Endothelial cell of umbilical vein (primary cell): ENCODE measurements at regions not wholly inside any gene's neighbourhood (a gene's known extent, or its start where the extent isn't known, plus 50 kb on each side); places are given as distances from the start of the nearest gene placed in this dataset.

ENCODE experiments used
- BruUV-seq: library from RNA; stranded (reverse); fragments of 400-500 nt; replicated peaks from 2 replicates; lab custom pipeline; 2021; lab: Mats Ljungman, UMichigan
- CTCF ChIA-PET: fragments of 300-600, 350-600 bp; sonication (Branson Sonifier 250); formaldehyde crosslinking; loops from one replicate; lab custom pipeline; 2021; ENCODE audit warnings: antibody characterized with exemption, inconsistent platforms; lab: Charles Lee
- POLR2A ChIA-PET: fragments of 300-600, 350-600 bp; sonication (Branson Sonifier 250); formaldehyde crosslinking; loops from one replicate; lab custom pipeline; 2021; ENCODE audit warnings: antibody characterized with exemption, inconsistent platforms; lab: Charles Lee
- DNase-seq: peaks from one replicate; pipeline ENCODE4 v3.0.0-alpha.2; 2011; ENCODE audit warnings: low read depth, low spot score
- FAIRE-seq: peaks from 2 replicates; lab custom pipeline; 2011; peaks lifted over from hg19 to GRCh38; lab: Jason Lieb, UNC
- H2AFZ ChIP-seq: 2 replicates; pipeline ENCODE4 v1.6.0; 2012; ENCODE audit warnings: low read depth, low read length, control low read depth, inconsistent platforms
- H3K27ac ChIP-seq: 2 replicates; pipeline ENCODE4 v1.5.1; 2011; ENCODE audit warnings: low read depth, mild to moderate bottlenecking, control low read depth, low read length, moderate library complexity; ENCODE audit not compliant: insufficient read depth
- H3K27me3 ChIP-seq, 2 experiments: 2 replicates each; pipeline versions ENCODE4 v1.6.0 to v1.6.1; 2011; ENCODE audit warnings: low read length in 2 of 2, mixed read lengths in 1 of 2; ENCODE audit not compliant: control insufficient read depth in 2 of 2, insufficient read depth in 2 of 2
- H3K36me3 ChIP-seq, 2 experiments: 2 replicates in 1 of 2; 3 replicates in 1 of 2; pipeline ENCODE4 v1.5.1; 2011; ENCODE audit warnings: low read length in 2 of 2, mild to moderate bottlenecking in 1 of 2, moderate library complexity in 1 of 2; ENCODE audit not compliant: control insufficient read depth in 2 of 2, insufficient read depth in 2 of 2; ENCODE audit errors: extremely low read depth in 1 of 2
- H3K4me1 ChIP-seq: 3 replicates; pipeline ENCODE4 v1.5.1; 2011; ENCODE audit warnings: mild to moderate bottlenecking, low read length; ENCODE audit not compliant: control insufficient read depth, insufficient read depth; ENCODE audit errors: extremely low read depth
- H3K4me2 ChIP-seq: 2 replicates; pipeline ENCODE4 v1.6.1; 2011; ENCODE audit warnings: low read length, control low read depth, mixed read lengths; ENCODE audit not compliant: insufficient read depth
- H3K4me3 ChIP-seq, 3 experiments: fragments of 200-600 bp in 1 of 3; sonication (generic), shearing (Covaris generic) in 1 of 3; replicated peaks in 1 of 3; 2 replicates each; pipeline ENCODE4 v1.5.1; 2011 to 2016; ENCODE audit warnings: control low read depth in 3 of 3, low read length in 3 of 3, mild to moderate bottlenecking in 2 of 3, inconsistent platforms in 1 of 3, low read depth in 1 of 3, moderate library complexity in 1 of 3; ENCODE audit not compliant: insufficient read depth in 1 of 3
- H3K79me2 ChIP-seq: 2 replicates; pipeline ENCODE4 v1.6.0; 2012; ENCODE audit warnings: low read length, inconsistent platforms; ENCODE audit not compliant: control insufficient read depth, insufficient read depth
- H3K9ac ChIP-seq: replicated peaks from 2 replicates; pipeline ENCODE3; 2011; ENCODE audit warnings: low read length, control low read depth; ENCODE audit not compliant: insufficient read depth; ENCODE audit errors: extremely low read depth
- H3K9me1 ChIP-seq: replicated peaks from 3 replicates; pipeline ENCODE4 v1.6.0; 2011; ENCODE audit warnings: mild to moderate bottlenecking, low read length; ENCODE audit not compliant: control insufficient read depth, insufficient read depth; ENCODE audit errors: extremely low read depth
- H3K9me3 ChIP-seq: replicated peaks from 2 replicates; pipeline ENCODE4 v1.5.1; 2012; ENCODE audit warnings: low read length, inconsistent platforms; ENCODE audit not compliant: control insufficient read depth, insufficient read depth
- H4K20me1 ChIP-seq: replicated peaks from 2 replicates; pipeline ENCODE3; 2011; ENCODE audit warnings: mild to moderate bottlenecking, low read length; ENCODE audit not compliant: control insufficient read depth, insufficient read depth; ENCODE audit errors: extremely low read depth
- EZH2 ChIP-seq: IDR thresholded peaks from 2 replicates; pipeline ENCODE4 v1.6.1; 2012; ENCODE audit warnings: borderline replicate concordance, low read depth, mild to moderate bottlenecking, moderate library complexity, low read length, inconsistent platforms; ENCODE audit not compliant: severe bottlenecking
- FOS ChIP-seq: IDR thresholded peaks from 2 replicates; pipeline ENCODE4 v1.6.1; 2011; ENCODE audit warnings: mild to moderate bottlenecking, low read length, moderate library complexity, borderline replicate concordance; ENCODE audit not compliant: insufficient read depth
- GATA2 ChIP-seq: IDR thresholded peaks from 2 replicates; pipeline ENCODE4 v1.7.0; 2011; ENCODE audit warnings: low read depth, mild to moderate bottlenecking, moderate library complexity, mixed read lengths, low read length; ENCODE audit not compliant: insufficient read length, insufficient read depth
- JUN ChIP-seq: IDR thresholded peaks from 2 replicates; pipeline ENCODE4 v1.6.1; 2011; ENCODE audit warnings: borderline replicate concordance, low read depth; ENCODE audit not compliant: insufficient read length, insufficient read depth
- MYC ChIP-seq: IDR thresholded peaks from one replicate; pipeline ENCODE4 v1.6.1; 2011; ENCODE audit warnings: mild to moderate bottlenecking, low read depth, low read length
- POLR2A ChIP-seq: IDR thresholded peaks from 2 replicates; pipeline ENCODE4 v1.6.1; 2012; ENCODE audit warnings: low read depth, mild to moderate bottlenecking, control low read depth, low read length
- POLR2AphosphoS5 ChIP-seq: IDR thresholded peaks from 2 replicates; pipeline ENCODE4 v1.6.1; 2012; ENCODE audit warnings: low read depth, mild to moderate bottlenecking, control low read depth, low read length, moderate library complexity; ENCODE audit not compliant: insufficient read depth
- dilution Hi-C: fragments of 300-500 bp; cut with MboI; formaldehyde crosslinking; loops from one replicate; pipeline ENCODE4 v1.15.0; 2019; ENCODE audit warnings: low sequenced_read_pairs; ENCODE audit not compliant: extremely low pct_ligation_motif_present
- intact Hi-C: fragments of 100-400 bp; cut with micrococcal nuclease; formaldehyde crosslinking; loops from one replicate; pipeline ENCODE4 v1.10.0; 2022
- TF ChIP-seq, protein P1 (sequence below): IDR thresholded peaks from 2 replicates; pipeline ENCODE4 v1.6.1; 2011; ENCODE audit not compliant: insufficient read depth, insufficient read length
- TF ChIP-seq, protein P2 (sequence below), 2 donors: IDR thresholded peaks; 1 replicate in 1 of 2; 2 replicates in 1 of 2; pipeline ENCODE4 v1.5.1; 2011; ENCODE audit warnings: low read length in 2 of 2, mild to moderate bottlenecking in 2 of 2, moderate library complexity in 2 of 2, control low read depth in 1 of 2, inconsistent platforms in 1 of 2, low read depth in 1 of 2; ENCODE audit not compliant: insufficient read depth in 1 of 2; ENCODE audit errors: extremely low read depth in 1 of 2

DNA sequence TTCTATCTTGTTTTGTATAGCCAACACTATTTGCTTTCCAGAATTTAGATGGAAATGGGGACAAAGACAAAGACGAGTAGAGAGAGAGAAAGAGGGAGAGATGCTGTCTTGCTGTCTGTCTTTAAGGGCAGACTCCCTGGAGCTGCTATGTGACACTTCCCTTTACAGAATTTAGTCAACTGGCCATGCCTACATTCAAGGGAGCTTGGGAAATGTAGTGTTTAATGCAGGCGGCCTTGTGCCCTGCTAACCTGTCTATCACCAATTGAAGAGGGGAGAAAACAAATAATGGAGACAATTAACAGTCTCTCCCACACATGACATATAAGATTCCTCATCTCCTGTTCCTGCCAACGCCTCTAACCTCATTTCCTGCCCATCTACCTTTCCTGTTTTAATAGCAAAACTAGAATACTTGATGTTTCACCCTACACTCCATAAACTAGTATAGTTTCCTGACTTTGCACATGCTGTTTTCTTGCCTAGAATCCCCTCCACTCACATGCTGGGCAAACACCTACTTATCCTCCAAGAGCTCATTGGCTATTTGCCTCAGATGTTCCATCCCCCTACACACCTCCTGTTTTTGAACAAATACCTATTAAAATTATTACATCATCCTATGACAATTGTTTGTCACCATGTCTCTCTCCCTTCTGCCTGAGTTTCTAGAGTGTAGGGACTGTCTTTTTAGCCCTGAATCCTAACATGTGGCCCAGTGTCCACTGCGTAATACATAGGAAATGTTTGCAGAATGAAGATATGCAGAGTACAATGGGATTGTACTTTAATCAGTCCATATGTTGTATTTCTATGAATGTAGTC, 117.2 kb downstream of the SLC25A24 start:
- Histone ChIP-seq H4K20me1 (no peaks in the 10 kb centered on the region), H3K4me3 (no peak overlapping the region), H3K4me2 (no peak overlapping the region), H3K9ac (no peak overlapping the region), H3K36me3 (no peaks in the 10 kb centered on the region), H3K79me2 (no peaks in the 10 kb centered on the region), H3K9me3 (no peaks in the 10 kb centered on the region), H3K27me3 (peaks cover 0 to 2% of the 10 kb centered on the region in 2 experiments), H3K27ac (no peak overlapping the region), H3K9me1 (no peaks in the 10 kb centered on the region), H2AFZ (no peak overlapping the region), H3K4me1 (no peaks in the 10 kb centered on the region)
- ChIA-PET POLR2A (interaction anchor here (0.6 kb wide), 1 partner anchor 261 kb away, joined by 3 read pairs; no protein-coding TSS in a partner anchor), CTCF (no interaction called here)
- intact Hi-C loops (no loop called here), dilution Hi-C loops (no loop called here)
- no peak for DNase-seq
- TF ChIP-seq, protein P1, sequence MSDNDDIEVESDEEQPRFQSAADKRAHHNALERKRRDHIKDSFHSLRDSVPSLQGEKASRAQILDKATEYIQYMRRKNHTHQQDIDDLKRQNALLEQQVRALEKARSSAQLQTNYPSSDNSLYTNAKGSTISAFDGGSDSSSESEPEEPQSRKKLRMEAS = no peak
- TF ChIP-seq GATA2 (no peak), MYC (no peak)
- no TSS peak for BruUV-seq
- no peak for FAIRE-seq

DNA sequence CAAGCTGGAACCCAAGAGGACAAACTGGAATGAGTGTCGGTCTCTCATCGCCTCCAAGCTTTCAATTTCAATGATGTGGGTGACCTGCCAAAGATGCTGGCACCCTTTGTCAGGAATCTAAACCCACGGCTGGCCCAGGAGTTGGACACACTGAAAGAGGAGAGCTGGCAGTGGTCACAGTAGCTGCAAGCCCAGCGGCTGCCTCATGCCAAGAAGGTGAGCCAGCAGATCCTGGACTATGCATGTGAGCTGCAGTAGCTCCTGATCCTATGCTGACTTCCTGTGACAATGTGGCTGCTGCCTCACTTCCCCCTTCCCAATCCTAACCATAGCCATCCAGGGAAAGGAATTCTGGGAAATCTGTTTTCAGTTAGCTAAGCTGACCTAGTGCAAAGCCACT, 117.0 kb upstream of the VAV3 start:
- DNase-seq (no peak), FAIRE-seq (no peak)
- no peak overlapping the region for H3K4me2 ChIP-seq
- H4K20me1 ChIP-seq = no peaks in the 10 kb centered on the region
- H3K4me1 ChIP-seq = no peaks in the 10 kb centered on the region
- no peaks in the 10 kb centered on the region for H3K36me3 ChIP-seq
- no peaks in the 10 kb centered on the region for H3K9me1 ChIP-seq
- H3K9me3 ChIP-seq = no peaks in the 10 kb centered on the region
- dilution Hi-C loops = no loop called here
- H2AFZ ChIP-seq = no peak overlapping the region
- ChIA-PET POLR2A (no interaction called here), CTCF (no interaction called here)
- TF ChIP-seq EZH2 = no peak
- TF ChIP-seq POLR2A = no peak
- no peak for TF ChIP-seq POLR2AphosphoS5
- TF ChIP-seq, protein P2, sequence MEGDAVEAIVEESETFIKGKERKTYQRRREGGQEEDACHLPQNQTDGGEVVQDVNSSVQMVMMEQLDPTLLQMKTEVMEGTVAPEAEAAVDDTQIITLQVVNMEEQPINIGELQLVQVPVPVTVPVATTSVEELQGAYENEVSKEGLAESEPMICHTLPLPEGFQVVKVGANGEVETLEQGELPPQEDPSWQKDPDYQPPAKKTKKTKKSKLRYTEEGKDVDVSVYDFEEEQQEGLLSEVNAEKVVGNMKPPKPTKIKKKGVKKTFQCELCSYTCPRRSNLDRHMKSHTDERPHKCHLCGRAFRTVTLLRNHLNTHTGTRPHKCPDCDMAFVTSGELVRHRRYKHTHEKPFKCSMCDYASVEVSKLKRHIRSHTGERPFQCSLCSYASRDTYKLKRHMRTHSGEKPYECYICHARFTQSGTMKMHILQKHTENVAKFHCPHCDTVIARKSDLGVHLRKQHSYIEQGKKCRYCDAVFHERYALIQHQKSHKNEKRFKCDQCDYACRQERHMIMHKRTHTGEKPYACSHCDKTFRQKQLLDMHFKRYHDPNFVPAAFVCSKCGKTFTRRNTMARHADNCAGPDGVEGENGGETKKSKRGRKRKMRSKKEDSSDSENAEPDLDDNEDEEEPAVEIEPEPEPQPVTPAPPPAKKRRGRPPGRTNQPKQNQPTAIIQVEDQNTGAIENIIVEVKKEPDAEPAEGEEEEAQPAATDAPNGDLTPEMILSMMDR (IDR thresholded peaks at IDR 0.05; ENCODE audit: extremely low read depth in 1 of 2, insufficient read depth in 1 of 2, low read depth in 1 of 2, low read length in 2 of 2) = no peak
- TF ChIP-seq MYC = no peak
- TF ChIP-seq, protein P1 = no peak
- no peak for TF ChIP-seq GATA2
- TF ChIP-seq JUN = no peak
- TF ChIP-seq FOS = no peak
- intact Hi-C loops = no loop called here
- H3K27ac ChIP-seq = no peak overlapping the region
- H3K4me3 ChIP-seq = no peak overlapping the region
- H3K79me2 ChIP-seq = no peaks in the 10 kb centered on the region
- no TSS peak for BruUV-seq
- H3K9ac ChIP-seq = no peak overlapping the region
- no peaks in the 10 kb centered on the region for H3K27me3 ChIP-seq
